Caco-2 (cell line): ENCODE measurements at regions not wholly inside any gene's neighbourhood (a gene's known extent, or its start where the extent isn't known, plus 50 kb on each side); places are given as distances from the start of the nearest gene placed in this dataset.

ENCODE experiments used
- BruUV-seq: library from RNA; stranded (reverse); fragments of 400-500 nt; replicated peaks from 2 replicates; lab custom pipeline; 2021; lab: Mats Ljungman, UMichigan
- CTCF ChIA-PET: fragments of 300-600 bp; sonication (Branson Sonifier 250); formaldehyde crosslinking; loops from one replicate; lab custom pipeline; 2022; ENCODE audit warnings: antibody characterized with exemption; lab: Charles Lee
- POLR2A ChIA-PET: fragments of 300-600 bp; sonication (Branson Sonifier 250); formaldehyde crosslinking; loops from one replicate; lab custom pipeline; 2022; ENCODE audit warnings: antibody characterized with exemption; lab: Charles Lee
- DNase-seq, 2 experiments: peaks; one replicate each; pipeline versions ENCODE4 v3.0.0 to v3.0.0-alpha.2; 2020 to 2022
- H3K27me3 ChIP-seq: replicated peaks from 2 replicates; pipeline ENCODE4 v1.6.0; 2011; ENCODE audit warnings: low read length; ENCODE audit not compliant: control insufficient read depth, insufficient read depth
- H3K36me3 ChIP-seq: 2 replicates; pipeline ENCODE4 v1.5.1; 2011; ENCODE audit warnings: low read length; ENCODE audit not compliant: control insufficient read depth, insufficient read depth
- H3K4me1 ChIP-seq: fragments of 250-450 bp; sonication (Bioruptor Pico); 2 replicates; pipeline ENCODE4 v1.5.1; 2020; ENCODE audit warnings: mild to moderate bottlenecking
- H3K4me3 ChIP-seq: 2 replicates; pipeline ENCODE4 v1.5.1; 2011; ENCODE audit warnings: low read depth, mild to moderate bottlenecking, control low read depth, low read length
- H3K9me3 ChIP-seq: fragments of 250-450 bp; sonication (Bioruptor Pico); 2 replicates; pipeline ENCODE4 v1.5.1; 2020; ENCODE audit warnings: mild to moderate bottlenecking, moderate library complexity
- H3K27ac Mint-ChIP-seq: one replicate; pipeline ENCODE4 v1.8.0; 2022; ENCODE audit warnings: mixed read lengths; ENCODE audit not compliant: unreplicated experiment
- H3K27me3 Mint-ChIP-seq: one replicate; pipeline ENCODE4 v1.8.0; 2022; ENCODE audit warnings: mixed read lengths; ENCODE audit not compliant: insufficient read depth, unreplicated experiment
- H3K36me3 Mint-ChIP-seq: one replicate; pipeline ENCODE4 v1.8.0; 2022; ENCODE audit warnings: mild to moderate bottlenecking, mixed read lengths; ENCODE audit not compliant: insufficient read depth, unreplicated experiment
- H3K4me1 Mint-ChIP-seq: one replicate; pipeline ENCODE4 v1.8.0; 2022; ENCODE audit warnings: low read depth, mixed read lengths; ENCODE audit not compliant: unreplicated experiment
- H3K4me3 Mint-ChIP-seq: one replicate; pipeline ENCODE4 v1.8.0; 2022; ENCODE audit warnings: mild to moderate bottlenecking, moderate library complexity, mixed read lengths; ENCODE audit not compliant: unreplicated experiment
- H3K9me3 Mint-ChIP-seq: one replicate; pipeline ENCODE4 v1.8.0; 2022; ENCODE audit warnings: mixed read lengths; ENCODE audit not compliant: unreplicated experiment
- CTCF ChIP-seq, 2 experiments: fragments of 200-600 bp in 1 of 2; IDR thresholded peaks; 1 replicate in 1 of 2; 2 replicates in 1 of 2; pipeline versions ENCODE4 v1.5.1 to v1.8.0; 2011 to 2022; ENCODE audit warnings: antibody characterized with exemption in 1 of 2, control low read depth in 1 of 2, inconsistent platforms in 1 of 2, low read depth in 1 of 2, low read length in 1 of 2, mild to moderate bottlenecking in 1 of 2, moderate library complexity in 1 of 2; ENCODE audit not compliant: insufficient read depth in 1 of 2, severe bottlenecking in 1 of 2, unreplicated experiment in 1 of 2
- intact Hi-C: fragments of 100-400 bp; cut with micrococcal nuclease; formaldehyde crosslinking; loops from one replicate; pipeline ENCODE4 v1.10.0; 2022; ENCODE audit not compliant: unreplicated experiment

GRCh38 chr4:126599746-126600145 lies 1033.0 kb upstream of the INTU start:
- ChIA-PET POLR2A (no interaction called here), CTCF (no interaction called here)
- Histone ChIP-seq H3K4me3 (no peak overlapping the region), H3K27me3 (no peaks in the 10 kb centered on the region), H3K36me3 (no peaks in the 10 kb centered on the region), H3K4me1 (no peaks in the 10 kb centered on the region), H3K9me3 (no peaks in the 10 kb centered on the region)
- Mint-ChIP-seq H3K4me1 (no peaks in the 10 kb centered on the region), H3K4me3 (no peak overlapping the region), H3K27me3 (no peaks in the 10 kb centered on the region), H3K27ac (no peak overlapping the region), H3K36me3 (no peaks in the 10 kb centered on the region), H3K9me3 (no peaks in the 10 kb centered on the region)
- TF ChIP-seq CTCF (IDR thresholded peaks at IDR 0.05; ENCODE audit: insufficient read depth in 1 of 2, low read depth in 1 of 2, low read length in 1 of 2, severe bottlenecking in 1 of 2, unreplicated experiment in 1 of 2) = no peak
- no peak for DNase-seq
- intact Hi-C loops = no loop called here
- no TSS peak for BruUV-seq

DNA sequence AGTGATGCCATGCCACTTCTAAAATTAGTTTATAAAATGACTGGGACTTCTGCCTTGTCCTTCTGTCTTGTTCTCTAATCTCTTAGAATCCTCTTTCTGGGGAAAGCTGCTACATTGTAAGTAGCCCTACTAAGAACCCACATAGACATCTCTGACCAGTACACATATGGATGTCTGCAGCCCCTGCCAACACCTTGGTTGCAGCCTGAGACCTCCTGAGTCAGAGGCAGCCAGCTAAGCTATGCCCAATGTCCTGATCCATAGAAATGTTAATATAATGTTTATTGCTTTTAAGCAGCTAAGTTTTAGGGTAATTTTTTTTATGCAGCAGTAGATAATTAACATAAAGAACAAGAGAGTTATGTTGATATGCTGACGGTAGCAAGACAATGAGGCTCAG lies 1029.5 kb upstream of the INTU start:
- POLR2A ChIA-PET = no interaction called here
- intact Hi-C loops = no loop called here
- no peaks in the 10 kb centered on the region for H3K9me3 Mint-ChIP-seq
- H3K27me3 Mint-ChIP-seq = no peaks in the 10 kb centered on the region
- H3K4me1 ChIP-seq = no peaks in the 10 kb centered on the region
- H3K36me3 Mint-ChIP-seq = no peaks in the 10 kb centered on the region
- no peak for DNase-seq
- H3K4me3 ChIP-seq = no peak overlapping the region
- no peak overlapping the region for H3K4me3 Mint-ChIP-seq
- no peaks in the 10 kb centered on the region for H3K36me3 ChIP-seq
- no peaks in the 10 kb centered on the region for H3K27me3 ChIP-seq
- no peak for TF ChIP-seq CTCF (IDR thresholded peaks at IDR 0.05; ENCODE audit: insufficient read depth in 1 of 2, low read depth in 1 of 2, low read length in 1 of 2, severe bottlenecking in 1 of 2, unreplicated experiment in 1 of 2)
- H3K27ac Mint-ChIP-seq = no peak overlapping the region
- no TSS peak for BruUV-seq
- CTCF ChIA-PET = interaction anchor here (1.3 kb wide), 1 partner anchor 497 kb away, joined by 3 read pairs; no protein-coding TSS in a partner anchor
- H3K9me3 ChIP-seq = no peaks in the 10 kb centered on the region
- no peaks in the 10 kb centered on the region for H3K4me1 Mint-ChIP-seq

GRCh38 chr4:126603825-126604224 lies 1028.9 kb upstream of the INTU start:
- intact Hi-C loops = loop anchor here (1.0 kb wide), 1 partner anchor 1291 kb away; no protein-coding TSS in a partner anchor
- no peak for TF ChIP-seq CTCF (IDR thresholded peaks at IDR 0.05; ENCODE audit: insufficient read depth in 1 of 2, low read depth in 1 of 2, low read length in 1 of 2, severe bottlenecking in 1 of 2, unreplicated experiment in 1 of 2)
- Histone ChIP-seq H3K4me1 (no peaks in the 10 kb centered on the region), H3K9me3 (no peaks in the 10 kb centered on the region), H3K4me3 (no peak overlapping the region), H3K36me3 (no peaks in the 10 kb centered on the region), H3K27me3 (no peaks in the 10 kb centered on the region)
- no peak overlapping the region for H3K4me3 Mint-ChIP-seq
- DNase-seq = no peak
- H3K36me3 Mint-ChIP-seq = no peaks in the 10 kb centered on the region
- no TSS peak for BruUV-seq
- H3K27me3 Mint-ChIP-seq = no peaks in the 10 kb centered on the region
- H3K4me1 Mint-ChIP-seq = no peaks in the 10 kb centered on the region
- ChIA-PET CTCF (interaction anchor here (1.3 kb wide), 1 partner anchor 497 kb away, joined by 3 read pairs; no protein-coding TSS in a partner anchor), POLR2A (no interaction called here)
- no peaks in the 10 kb centered on the region for H3K9me3 Mint-ChIP-seq
- no peak overlapping the region for H3K27ac Mint-ChIP-seq
